HG02588 (cell line): ENCODE measurements at regions not wholly inside any gene's neighbourhood (a gene's known extent, or its start where the extent isn't known, plus 50 kb on each side); places are given as distances from the start of the nearest gene placed in this dataset.
"Not testable (repeated sequence)": the region's sequence is repeated elsewhere in the genome, so short reads cannot be mapped to it uniquely, and the experiment has no call there.

Experiments
- ATAC-seq: cut with Tn5 transposase; IDR thresholded peaks from one replicate; pipeline ENCODE4 v1.9.1; 2021; ENCODE audit warnings: mild to moderate bottlenecking, moderate library complexity; ENCODE audit not compliant: unreplicated experiment

- ATAC-seq = no peak
Observed at GRCh38 chr10:123221418-123221817, 67.2 kb downstream of the BUB3 start.

DNA sequence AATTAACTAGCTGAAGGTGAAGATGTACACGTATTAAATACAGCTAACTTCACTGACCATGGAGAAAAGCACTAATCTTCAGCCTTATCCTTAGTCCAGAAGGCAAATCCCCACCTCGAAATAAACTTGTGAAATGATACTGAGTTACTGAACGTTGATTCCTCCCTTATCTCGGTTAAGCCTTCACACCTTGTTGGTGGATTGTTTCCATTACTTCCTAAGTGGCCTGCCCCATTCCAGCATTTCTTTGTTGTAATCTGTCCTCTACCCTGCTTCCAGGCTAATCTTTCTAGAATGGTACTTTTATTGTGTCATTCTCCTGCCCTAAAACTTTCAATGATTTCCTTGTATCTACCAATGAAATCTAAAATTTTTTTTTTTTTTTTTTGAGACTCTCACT is 68.6 kb downstream of the BUB3 start:
- no peak for ATAC-seq

GRCh38 chr10:123227706-123228105 is 73.5 kb downstream of the BUB3 start:
- ATAC-seq = no peak

DNA sequence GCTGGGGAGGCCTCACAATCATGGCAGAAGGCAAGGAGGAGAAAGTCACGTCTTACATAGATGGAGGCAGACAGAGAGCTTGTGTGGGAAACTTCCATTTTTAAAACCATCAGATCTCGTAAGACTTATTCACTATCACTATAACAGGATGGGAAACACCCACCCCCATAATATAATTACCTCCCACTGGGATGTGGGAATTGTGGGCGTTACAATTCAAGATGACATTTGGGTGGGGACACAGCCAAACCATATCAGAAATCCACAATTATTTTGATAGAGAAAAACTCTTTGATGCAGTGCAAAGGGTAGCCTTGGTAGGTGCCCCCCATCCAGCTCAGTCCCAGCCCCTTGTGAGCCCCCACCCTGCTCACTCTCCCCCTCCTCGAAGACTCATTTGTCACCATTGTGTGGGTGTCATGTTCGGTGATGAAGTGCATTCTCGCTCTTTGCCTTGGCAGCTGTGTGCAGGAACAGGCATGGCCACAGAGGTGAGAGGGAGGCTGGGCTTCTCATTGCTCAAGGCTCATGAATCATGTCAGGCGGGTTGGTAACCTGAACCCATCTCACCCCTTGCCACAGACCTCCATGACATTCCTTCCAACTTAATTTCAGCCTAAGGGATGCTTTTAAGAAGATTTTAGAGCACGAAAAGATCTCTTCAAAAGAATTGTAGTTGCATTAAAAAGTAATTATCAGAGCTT is 75.9 kb downstream of the BUB3 start:
- no peak for ATAC-seq

DNA sequence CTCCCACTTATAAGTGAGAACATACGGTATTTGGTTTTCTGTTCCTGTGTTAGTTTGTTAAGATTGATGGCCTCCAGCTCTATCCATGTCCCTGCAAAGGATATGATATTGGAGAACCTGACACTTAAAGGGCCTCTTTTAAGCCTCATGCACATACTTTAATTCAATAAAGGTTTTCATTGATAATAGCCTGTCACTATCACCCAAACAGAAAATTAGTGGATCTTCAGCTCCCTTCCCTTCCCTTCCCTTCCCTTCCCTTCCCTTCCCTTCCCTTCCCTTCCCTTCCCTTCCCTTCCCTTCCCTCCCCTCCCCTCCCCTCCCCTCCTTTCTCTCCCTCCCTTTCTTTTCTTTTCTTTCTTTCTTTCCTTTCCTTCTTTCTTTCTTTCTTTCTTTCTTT is 78.7 kb downstream of the BUB3 start:
- ATAC-seq = not testable (repeated sequence)

GRCh38 chr10:123235014-123235413 is 80.8 kb downstream of the BUB3 start:
- ATAC-seq = not testable (repeated sequence)

DNA sequence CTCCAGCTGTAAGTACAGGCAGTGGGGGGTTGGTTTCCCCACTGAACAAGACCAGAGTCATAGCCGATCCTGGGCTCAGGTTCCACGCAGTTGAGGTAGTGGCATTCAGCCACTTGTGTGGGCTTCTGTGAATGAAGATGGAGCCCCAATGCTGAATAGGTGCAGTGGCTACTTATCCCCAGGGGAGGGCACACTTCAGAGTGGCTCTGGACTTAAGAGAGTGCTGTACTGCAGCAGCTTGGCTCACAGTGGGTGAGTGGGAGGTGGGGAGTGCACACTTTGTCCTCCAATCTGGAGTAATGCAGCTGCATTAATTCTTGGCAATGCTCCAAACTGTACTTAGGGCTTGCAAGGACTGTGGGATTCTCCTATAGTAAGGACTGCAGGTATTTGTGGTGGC is 81.9 kb downstream of the BUB3 start:
- no peak for ATAC-seq

GRCh38 chr10:123240250-123240649 is 86.0 kb downstream of the BUB3 start:
- ATAC-seq = no peak

DNA sequence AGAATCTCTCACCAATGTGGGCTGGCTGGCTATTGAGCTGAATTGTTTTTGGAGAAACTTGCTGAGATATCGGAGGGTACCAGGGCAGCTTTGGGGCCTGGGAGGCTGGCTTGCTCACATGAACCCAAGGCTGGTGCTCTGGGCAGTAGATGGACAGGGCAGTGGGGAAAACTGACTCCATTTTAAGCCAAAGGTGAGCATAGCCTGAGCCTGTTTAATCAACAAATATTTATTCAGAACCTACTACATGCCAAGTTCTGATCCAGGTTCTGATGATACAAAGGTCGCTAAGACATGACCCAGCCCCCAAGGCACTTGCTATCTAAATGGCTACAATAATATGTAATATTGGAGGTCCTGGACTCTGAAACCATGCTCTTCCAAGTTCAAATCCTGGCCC is 86.6 kb downstream of the BUB3 start:
- ATAC-seq = no peak

- ATAC-seq = no peak
Observed at GRCh38 chr10:123241391-123242141, 87.4 kb downstream of the BUB3 start.

GRCh38 chr10:123244747-123245146 is 90.5 kb downstream of the BUB3 start:
- ATAC-seq = no peak

- no peak for ATAC-seq
Observed at GRCh38 chr10:123245264-123245663, 91.1 kb downstream of the BUB3 start.

DNA sequence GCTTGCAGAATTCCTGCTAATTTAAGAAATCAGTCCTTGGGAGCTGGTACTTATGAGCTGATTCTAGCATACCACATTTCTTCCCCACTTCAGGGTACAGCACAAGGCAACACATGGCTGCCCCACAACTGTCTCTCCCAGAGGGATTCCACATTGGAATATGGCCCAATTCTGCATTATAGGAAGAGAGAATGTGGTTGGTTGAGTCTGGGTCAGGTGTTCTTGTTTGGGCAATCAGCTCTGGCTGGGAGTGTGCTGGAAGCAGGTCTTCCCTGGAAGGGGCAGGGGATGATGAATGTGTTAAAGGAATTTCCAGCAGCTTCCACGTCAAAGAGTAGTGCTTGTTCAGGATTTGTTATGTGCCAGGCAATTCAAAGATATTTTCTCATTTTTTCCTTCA is 95.7 kb downstream of the BUB3 start:
- ATAC-seq = no peak

DNA sequence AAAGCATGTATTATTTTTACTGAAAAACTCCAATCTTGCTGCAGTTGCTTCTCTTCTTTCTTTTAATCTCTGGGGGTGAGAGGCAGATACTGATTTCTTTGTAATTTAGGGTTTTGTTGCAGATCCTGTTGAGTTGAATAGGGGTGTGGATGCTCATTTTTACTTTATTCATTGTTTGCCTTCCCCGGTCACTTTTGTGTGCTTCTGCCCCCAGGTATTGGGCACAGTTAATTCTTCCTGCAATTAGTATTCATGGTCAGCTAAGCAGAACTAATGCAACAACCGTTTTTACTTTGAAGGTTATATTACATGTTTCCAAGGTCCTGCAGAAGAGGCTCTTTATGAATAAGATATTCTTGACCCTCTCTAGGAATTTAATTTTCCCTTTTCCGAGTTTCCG is 96.4 kb downstream of the BUB3 start:
- no peak for ATAC-seq

- ATAC-seq = no peak
Observed at GRCh38 chr10:123252779-123253178, 98.6 kb downstream of the BUB3 start.

- ATAC-seq = not testable (repeated sequence)
Observed at GRCh38 chr10:123254343-123254742, 100.1 kb downstream of the BUB3 start.

DNA sequence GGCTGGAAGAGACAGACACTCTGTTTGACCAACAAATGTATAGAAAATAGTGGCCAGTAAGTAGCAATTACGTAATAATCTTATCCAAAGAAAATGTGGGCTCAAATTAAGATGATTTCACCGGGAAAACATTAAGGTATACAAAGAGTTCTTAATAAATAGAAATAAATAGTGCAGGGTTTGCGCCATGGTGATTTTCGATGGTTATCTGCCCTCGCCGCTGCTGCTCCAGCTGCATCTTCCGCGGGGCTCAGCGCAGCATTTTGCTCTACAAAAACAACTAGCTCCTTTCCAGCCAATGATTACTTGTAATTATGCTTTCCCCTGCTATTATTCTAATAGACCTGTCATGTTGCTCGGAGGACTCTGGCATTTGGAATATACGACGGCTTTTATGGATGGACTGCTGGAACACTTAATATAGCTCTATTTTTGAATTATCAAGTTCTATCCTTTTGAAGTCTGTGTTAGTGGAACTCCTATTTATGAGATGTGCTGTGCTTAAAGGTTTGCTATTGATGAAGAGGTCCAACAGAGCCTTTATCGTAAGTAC is 103.8 kb downstream of the BUB3 start:
- no peak for ATAC-seq

DNA sequence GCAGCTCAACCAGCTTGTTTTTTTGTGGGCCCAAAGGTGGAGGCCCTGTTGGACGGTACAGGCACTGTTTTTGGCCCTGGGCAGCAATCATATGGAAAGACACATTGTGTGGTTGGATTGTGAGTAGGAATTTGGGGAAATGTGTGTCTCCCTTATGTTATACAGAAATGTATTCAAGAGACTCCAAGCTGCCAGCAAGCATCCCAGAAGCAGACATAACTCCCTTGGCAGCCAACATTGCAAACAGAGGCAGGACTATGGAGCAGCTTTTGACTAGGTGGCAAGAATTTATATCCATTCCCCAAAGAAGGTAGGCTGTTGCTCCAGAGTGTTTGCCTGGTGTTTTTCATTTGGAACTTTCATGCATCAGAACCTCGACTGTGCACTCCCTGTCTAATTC is 104.9 kb downstream of the BUB3 start:
- no peak for ATAC-seq

DNA sequence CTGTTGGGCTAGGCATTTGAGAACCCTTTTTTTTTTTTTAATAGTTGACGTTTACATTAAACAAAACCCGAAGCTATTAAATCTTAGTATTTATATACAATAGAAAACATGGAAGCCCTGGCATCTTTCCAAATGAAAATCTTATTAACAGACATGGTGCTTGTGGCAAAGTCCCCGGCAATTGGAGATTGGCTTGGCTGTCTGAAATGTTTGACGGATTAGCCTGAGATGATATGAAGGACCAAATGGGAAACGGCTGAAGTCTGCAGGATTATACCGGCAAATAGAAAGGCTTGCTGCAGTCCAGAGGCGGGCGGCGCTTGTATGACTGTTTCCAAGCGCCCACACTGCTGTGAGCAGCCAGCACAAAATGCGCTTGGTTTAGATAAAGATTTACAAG is 105.6 kb downstream of the BUB3 start:
- ATAC-seq = no peak

DNA sequence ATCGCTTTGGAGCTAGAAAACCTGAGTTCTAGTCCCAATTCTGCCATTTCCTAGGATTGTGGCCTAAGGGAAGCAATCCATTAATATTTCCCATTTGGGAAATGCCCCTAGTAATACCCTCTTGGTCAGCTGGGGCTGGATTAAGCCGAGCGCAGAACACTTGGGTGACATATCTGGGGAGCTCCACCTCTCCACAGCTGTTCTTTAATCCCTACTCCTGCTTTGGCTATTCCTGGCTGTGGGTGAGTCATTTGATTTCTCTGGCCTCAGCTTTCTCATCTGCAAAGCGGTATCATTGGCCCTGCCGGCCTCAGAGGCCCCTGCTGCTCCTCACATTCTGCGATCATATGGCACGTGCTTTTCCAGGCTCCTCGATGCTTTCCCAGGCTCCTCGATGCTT is 108.3 kb downstream of the BUB3 start:
- no peak for ATAC-seq

DNA sequence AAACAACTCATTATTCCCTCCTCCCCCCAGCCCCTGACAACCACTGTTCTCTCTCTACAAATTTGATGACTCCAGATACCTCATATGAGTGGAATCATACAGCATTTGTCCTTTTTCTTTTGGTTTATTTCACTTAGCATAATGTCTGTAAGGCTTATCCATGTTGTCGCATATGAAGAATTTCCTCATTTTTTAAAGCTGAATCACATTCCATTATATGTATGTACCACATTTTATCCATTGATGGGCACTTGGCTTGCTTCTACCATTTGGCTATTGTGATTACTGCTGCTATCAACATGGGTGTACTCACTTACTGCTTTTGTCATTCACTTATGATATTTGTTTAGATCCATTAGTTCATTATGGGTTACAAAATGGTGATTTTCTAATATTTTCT is 112.8 kb downstream of the BUB3 start:
- ATAC-seq = no peak

GRCh38 chr10:123269017-123269552 is 114.9 kb downstream of the BUB3 start:
- ATAC-seq = no peak
